Cardiac fibroblast (primary cell): ENCODE measurements at regions not wholly inside any gene's neighbourhood (a gene's known extent, or its start where the extent isn't known, plus 50 kb on each side); places are given as distances from the start of the nearest gene placed in this dataset.

Experiments
- DNase-seq, 2 donors: peaks; one replicate each; pipeline versions ENCODE4 v3.0.0 to v3.0.0-alpha.2; 2010; ENCODE audit warnings: low read depth in 2 of 2
- H3K4me3 ChIP-seq, 2 donors: replicated peaks in 1 of 2; 1 replicate in 1 of 2; 2 replicates in 1 of 2; pipeline ENCODE4 v1.5.1; 2011; ENCODE audit warnings: low read depth in 2 of 2, low read length in 2 of 2, mild to moderate bottlenecking in 2 of 2, moderate library complexity in 1 of 2
- TF ChIP-seq, protein P1 (sequence below): IDR thresholded peaks from one replicate; pipeline ENCODE4 v1.5.1; 2011; ENCODE audit warnings: low read depth, mild to moderate bottlenecking, low read length, inconsistent platforms

DNA sequence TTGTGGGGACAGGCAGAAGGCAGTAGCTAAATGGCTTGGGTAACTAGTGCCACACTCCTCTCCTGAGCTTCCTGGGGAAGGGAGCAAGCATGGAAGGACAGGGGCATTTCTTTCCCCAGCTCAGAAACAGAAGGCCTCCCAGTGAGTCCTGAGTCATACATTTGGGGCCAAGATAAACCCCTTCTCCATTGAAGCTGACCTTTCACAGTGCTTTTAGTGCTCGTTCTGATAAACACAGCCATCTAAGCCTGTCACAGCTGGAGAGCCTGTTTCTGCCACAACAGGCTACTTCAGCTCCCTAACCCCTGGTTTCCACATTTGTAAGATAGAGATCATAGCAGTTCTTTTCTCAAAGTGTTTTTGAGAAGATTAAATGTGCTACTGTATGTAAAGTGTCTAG lies 374.0 kb downstream of the LMX1A start:
- TF ChIP-seq, protein P1, sequence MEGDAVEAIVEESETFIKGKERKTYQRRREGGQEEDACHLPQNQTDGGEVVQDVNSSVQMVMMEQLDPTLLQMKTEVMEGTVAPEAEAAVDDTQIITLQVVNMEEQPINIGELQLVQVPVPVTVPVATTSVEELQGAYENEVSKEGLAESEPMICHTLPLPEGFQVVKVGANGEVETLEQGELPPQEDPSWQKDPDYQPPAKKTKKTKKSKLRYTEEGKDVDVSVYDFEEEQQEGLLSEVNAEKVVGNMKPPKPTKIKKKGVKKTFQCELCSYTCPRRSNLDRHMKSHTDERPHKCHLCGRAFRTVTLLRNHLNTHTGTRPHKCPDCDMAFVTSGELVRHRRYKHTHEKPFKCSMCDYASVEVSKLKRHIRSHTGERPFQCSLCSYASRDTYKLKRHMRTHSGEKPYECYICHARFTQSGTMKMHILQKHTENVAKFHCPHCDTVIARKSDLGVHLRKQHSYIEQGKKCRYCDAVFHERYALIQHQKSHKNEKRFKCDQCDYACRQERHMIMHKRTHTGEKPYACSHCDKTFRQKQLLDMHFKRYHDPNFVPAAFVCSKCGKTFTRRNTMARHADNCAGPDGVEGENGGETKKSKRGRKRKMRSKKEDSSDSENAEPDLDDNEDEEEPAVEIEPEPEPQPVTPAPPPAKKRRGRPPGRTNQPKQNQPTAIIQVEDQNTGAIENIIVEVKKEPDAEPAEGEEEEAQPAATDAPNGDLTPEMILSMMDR: no peak
- DNase-seq: no peak
- no peak overlapping the region for H3K4me3 ChIP-seq

DNA sequence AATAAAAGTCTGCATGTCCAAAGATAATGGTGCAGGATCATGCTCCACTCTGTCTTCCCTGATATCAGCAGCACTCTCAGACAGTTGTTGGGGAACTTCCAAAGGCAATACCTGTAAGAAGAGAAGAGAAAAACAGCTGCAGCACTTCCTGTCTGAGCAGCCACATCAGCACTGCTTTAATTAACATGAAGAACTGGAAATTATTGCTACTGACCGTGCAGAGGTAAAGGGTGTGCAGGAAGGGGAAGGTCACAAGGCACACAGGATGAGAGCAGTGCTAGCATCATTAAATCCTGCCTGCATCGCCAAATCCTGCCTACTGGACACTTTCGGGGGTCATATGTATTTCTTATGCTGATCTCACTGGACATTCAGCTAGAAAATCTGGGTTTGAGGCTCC lies 379.0 kb downstream of the LMX1A start:
- no peak overlapping the region for H3K4me3 ChIP-seq
- TF ChIP-seq, protein P1: no peak
- no peak for DNase-seq

DNA sequence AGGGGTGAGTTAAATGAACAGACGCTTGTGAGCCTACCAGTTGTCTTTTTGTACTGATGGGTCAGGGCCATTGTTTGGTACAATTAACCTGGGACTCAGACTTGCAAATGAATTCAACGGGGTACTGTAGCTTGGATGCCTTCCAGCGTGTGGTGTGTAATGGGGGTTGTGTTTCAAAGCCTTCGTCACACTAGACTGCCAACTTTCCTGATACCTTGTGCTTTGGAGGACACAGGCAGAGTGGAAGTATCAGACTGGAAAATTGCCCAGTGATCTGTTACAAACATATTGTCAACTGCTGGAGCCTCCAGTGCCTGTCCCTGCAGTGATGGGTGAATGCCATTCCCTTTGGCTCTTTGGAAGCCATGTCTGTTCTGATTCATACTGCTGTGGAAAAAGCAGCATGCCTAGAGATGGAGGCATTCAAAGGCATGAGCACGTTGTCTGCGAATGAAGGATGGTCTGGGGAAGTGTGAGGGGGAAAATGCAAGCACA lies 384.5 kb downstream of the LMX1A start:
- TF ChIP-seq, protein P1: no peak
- no peak for DNase-seq
- H3K4me3 ChIP-seq: no peak overlapping the region

DNA sequence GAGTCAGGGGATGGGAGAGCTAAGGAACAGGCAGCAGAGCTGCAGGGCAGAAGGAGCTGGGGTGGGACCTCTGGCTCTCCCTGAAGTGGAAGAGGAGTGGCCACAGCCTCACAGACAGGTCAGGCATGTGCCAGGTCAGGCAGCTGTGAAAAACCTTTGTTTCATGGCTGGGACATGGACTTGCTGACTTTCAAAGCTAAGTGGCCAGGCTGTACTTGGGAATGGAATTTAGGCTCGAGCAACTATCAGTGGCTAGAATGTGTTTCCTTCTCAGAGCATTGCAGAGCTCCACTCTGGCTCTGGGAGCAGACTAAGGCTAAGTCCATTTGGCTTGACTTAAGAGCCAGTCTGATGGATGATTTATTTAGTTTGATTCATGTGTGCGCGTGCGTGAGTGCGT lies 385.1 kb downstream of the LMX1A start:
- no peak overlapping the region for H3K4me3 ChIP-seq
- TF ChIP-seq, protein P1: no peak
- DNase-seq: no peak

DNA sequence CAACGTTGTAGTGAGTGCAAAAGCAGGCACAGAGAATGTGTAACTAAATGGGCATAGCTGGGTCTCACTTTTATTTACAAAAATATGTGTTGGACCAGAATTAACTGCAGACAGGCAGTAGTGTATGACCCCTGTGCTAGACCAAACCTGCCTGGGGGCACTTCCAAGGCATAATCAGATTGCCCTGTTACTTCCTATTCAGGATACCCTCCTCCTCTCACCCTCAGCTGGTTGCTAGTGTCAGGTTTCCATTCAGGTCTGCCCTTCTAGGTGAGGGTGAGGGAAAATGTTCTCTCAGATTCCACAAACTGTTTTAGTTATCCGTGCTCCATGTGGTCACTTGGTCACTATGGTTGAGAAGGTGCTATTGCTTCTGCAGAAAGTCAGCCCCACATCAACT lies 387.3 kb downstream of the LMX1A start:
- no peak overlapping the region for H3K4me3 ChIP-seq
- DNase-seq: no peak
- TF ChIP-seq, protein P1: no peak

DNA sequence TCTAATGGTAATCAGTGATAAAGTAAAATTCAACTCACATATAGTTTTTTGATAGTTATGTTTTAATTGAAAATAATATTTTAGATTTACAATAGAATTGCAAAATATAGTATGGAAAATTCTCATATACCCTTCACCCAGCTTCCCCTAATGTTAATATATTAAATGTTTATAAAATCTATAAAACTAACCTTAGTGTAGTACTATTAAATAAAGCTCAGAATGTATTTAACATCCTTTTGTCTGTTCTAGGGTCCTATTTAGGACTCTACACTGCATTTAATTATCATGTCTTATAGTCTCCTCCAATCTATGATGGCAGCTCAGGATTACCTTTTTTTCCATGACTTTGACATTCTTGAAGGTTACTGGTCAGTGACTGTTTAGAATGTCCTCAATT lies 389.2 kb downstream of the LMX1A start:
- H3K4me3 ChIP-seq: no peak overlapping the region
- no peak for DNase-seq
- TF ChIP-seq, protein P1: no peak

DNA sequence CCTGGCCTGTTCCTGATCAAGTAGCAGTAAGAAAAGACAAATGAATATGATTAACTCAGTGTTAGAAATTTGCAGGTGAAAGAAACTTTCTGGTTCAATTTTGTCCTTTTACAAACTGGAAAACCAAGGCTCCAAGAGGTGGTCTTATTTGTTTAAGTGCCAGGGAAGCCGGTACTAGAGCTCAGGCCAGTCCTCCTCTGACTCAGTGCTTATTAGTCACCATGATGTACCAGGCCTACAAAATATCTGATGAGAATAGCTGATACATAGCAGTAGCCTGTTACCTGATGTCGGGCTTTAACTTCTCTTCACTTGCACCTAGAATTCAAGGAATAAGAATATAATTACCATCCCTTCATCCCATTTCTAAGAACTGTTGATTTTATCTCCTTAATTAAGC lies 394.8 kb downstream of the LMX1A start:
- H3K4me3 ChIP-seq: no peak overlapping the region
- TF ChIP-seq, protein P1: no peak
- no peak for DNase-seq
